Hypothalamus (tissue), 51 donors: ENCODE measurements at regions not wholly inside any gene's neighbourhood (a gene's known extent, or its start where the extent isn't known, plus 50 kb on each side); places are given as distances from the start of the nearest gene placed in this dataset.
"Not testable (repeated sequence)": the region's sequence is repeated elsewhere in the genome, so short reads cannot be mapped to it uniquely, and the experiment has no call there.

ENCODE experiments used
- DNase-seq, 51 donors: peaks; one replicate each; lab custom pipeline; 2025; lab: John Stamatoyannopoulos, UW

GRCh38 chr9:78123808-78124207, 92.2 kb upstream of the GNAQ start:
- no peak for DNase-seq

- DNase-seq: no peak
These were observed 91.0 kb upstream of the GNAQ start for GRCh38 chr9:78122631-78123030.

GRCh38 chr9:78121488-78121887, 89.9 kb upstream of the GNAQ start:
- peak in 41 of 51 donors; percentile 2 to 84 (median 45) for DNase-seq

GRCh38 chr9:78118742-78119473, 87.3 kb upstream of the GNAQ start:
- no peak for DNase-seq

GRCh38 chr9:78115073-78115472, 83.5 kb upstream of the GNAQ start:
- peak in 1 of 51 donors; percentile 7 for DNase-seq

GRCh38 chr9:78114581-78114980, 83.0 kb upstream of the GNAQ start:
- DNase-seq: no peak

- DNase-seq: no peak
These were observed 80.8 kb upstream of the GNAQ start for GRCh38 chr9:78112406-78112805.

- no peak for DNase-seq
These were observed 80.4 kb upstream of the GNAQ start for GRCh38 chr9:78112004-78112403.

- no peak for DNase-seq
These were observed 77.5 kb upstream of the GNAQ start for GRCh38 chr9:78109075-78109474.

GRCh38 chr9:78106586-78106985, 75.0 kb upstream of the GNAQ start:
- DNase-seq: not testable (repeated sequence)

GRCh38 chr9:78103971-78104433, 72.4 kb upstream of the GNAQ start:
- DNase-seq: peak in 1 of 51 donors; percentile 6

- no peak for DNase-seq
These were observed 69.6 kb upstream of the GNAQ start for GRCh38 chr9:78101247-78101646.

GRCh38 chr9:78097541-78097940, 65.9 kb upstream of the GNAQ start:
- DNase-seq: peak in 4 of 51 donors; percentile 11 to 67 (median 20)

- DNase-seq: no peak
These were observed 60.1 kb upstream of the GNAQ start for GRCh38 chr9:78091731-78092130.

GRCh38 chr9:78089111-78089510, 57.5 kb upstream of the GNAQ start:
- DNase-seq: no peak

GRCh38 chr9:78088190-78088589, 56.6 kb upstream of the GNAQ start:
- DNase-seq: not testable (repeated sequence)
